Stimulated activated naive B cell treated with anti-CD40 and anti-IgM and Interleukin-4, amounts not matched to agents 10 μg/mL and 1 μg/mL and 100 μg/mL, for 72 hours (primary cell): ENCODE measurements at regions not wholly inside any gene's neighbourhood (a gene's known extent, or its start where the extent isn't known, plus 50 kb on each side); places are given as distances from the start of the nearest gene placed in this dataset.

Source experiments
- ATAC-seq, 2 donors: fragments of 150-1000 bp; cut with Tn5 transposase; replicated peaks; 2 replicates each; pipeline ENCODE4 v1.10.0; 2021; ENCODE audit warnings: moderate library complexity in 1 of 2
- DNase-seq: peaks from one replicate; pipeline ENCODE4 v3.0.0; 2021
- H3K27ac Mint-ChIP-seq: one replicate; pipeline ENCODE4 v1.8.0; 2022; ENCODE audit warnings: mild to moderate bottlenecking, mixed read lengths
- H3K27me3 Mint-ChIP-seq, 2 donors: one replicate each; pipeline ENCODE4 v1.8.0; 2022; ENCODE audit warnings: mixed read lengths in 2 of 2
- H3K36me3 Mint-ChIP-seq, 2 donors: one replicate each; pipeline ENCODE4 v1.8.0; 2022; ENCODE audit warnings: mixed read lengths in 2 of 2, mild to moderate bottlenecking in 1 of 2
- H3K4me1 Mint-ChIP-seq, 2 donors: one replicate each; pipeline ENCODE4 v1.8.0; 2022; ENCODE audit warnings: mixed read lengths in 2 of 2, mild to moderate bottlenecking in 1 of 2
- H3K4me3 Mint-ChIP-seq, 2 donors: one replicate each; pipeline ENCODE4 v1.8.0; 2022; ENCODE audit warnings: mild to moderate bottlenecking in 2 of 2, mixed read lengths in 2 of 2, moderate library complexity in 1 of 2
- H3K9me3 Mint-ChIP-seq, 2 donors: one replicate each; pipeline ENCODE4 v1.8.0; 2022; ENCODE audit warnings: mixed read lengths in 2 of 2, mild to moderate bottlenecking in 1 of 2

- no peak overlapping the region for H3K4me3 Mint-ChIP-seq
- H3K27ac Mint-ChIP-seq = no peak overlapping the region
- no peaks in the 10 kb centered on the region for H3K9me3 Mint-ChIP-seq
These were observed 333.8 kb downstream of the ZNF621 start for GRCh38 chr3:40858364-40859115.

GRCh38 chr3:40862946-40863345, 336.4 kb upstream of the CTNNB1 start:
- Mint-ChIP-seq H3K4me1 (no peaks in the 10 kb centered on the region), H3K4me3 (no peak overlapping the region), H3K36me3 (peaks cover 0 to 3% of the 10 kb centered on the region in 2 donors), H3K27ac (no peak overlapping the region), H3K27me3 (peaks cover 7 to 9% of the 10 kb centered on the region in 2 donors), H3K9me3 (peaks cover 7 to 8% of the 10 kb centered on the region in 2 donors)
- DNase-seq = no peak
- ATAC-seq = no peak

More at GRCh38 chr3:40858364-40859115, 333.8 kb downstream of the ZNF621 start:
- H3K27me3 Mint-ChIP-seq = peaks cover 5 to 6% of the 10 kb centered on the region in 2 donors
- H3K4me1 Mint-ChIP-seq = no peaks in the 10 kb centered on the region
- no peaks in the 10 kb centered on the region for H3K36me3 Mint-ChIP-seq
- ATAC-seq (no peak), DNase-seq (no peak)

GRCh38 chr3:40864146-40864782, 335.0 kb upstream of the CTNNB1 start:
- H3K27me3 Mint-ChIP-seq = peaks cover 7 to 9% of the 10 kb centered on the region in 2 donors
- no peak for DNase-seq
- no peak overlapping the region for H3K27ac Mint-ChIP-seq
- ATAC-seq = no peak
- no peak overlapping the region for H3K4me3 Mint-ChIP-seq
- H3K4me1 Mint-ChIP-seq = no peaks in the 10 kb centered on the region
- H3K36me3 Mint-ChIP-seq = peaks cover 0 to 3% of the 10 kb centered on the region in 2 donors
- H3K9me3 Mint-ChIP-seq = peaks cover 7 to 8% of the 10 kb centered on the region in 2 donors

GRCh38 chr3:40864915-40865314, 334.4 kb upstream of the CTNNB1 start:
- DNase-seq (no peak), ATAC-seq (no peak)
- Mint-ChIP-seq H3K4me3 (no peak overlapping the region), H3K9me3 (peaks cover 7 to 8% of the 10 kb centered on the region in 2 donors), H3K36me3 (peaks cover 0 to 3% of the 10 kb centered on the region in 2 donors), H3K4me1 (no peaks in the 10 kb centered on the region), H3K27me3 (peaks cover 7 to 9% of the 10 kb centered on the region in 2 donors), H3K27ac (no peak overlapping the region)

- peaks cover 0 to 3% of the 10 kb centered on the region in 2 donors for H3K36me3 Mint-ChIP-seq
- no peak overlapping the region for H3K4me3 Mint-ChIP-seq
- H3K27ac Mint-ChIP-seq = no peak overlapping the region
- H3K4me1 Mint-ChIP-seq = no peaks in the 10 kb centered on the region
- no peak for ATAC-seq
- H3K9me3 Mint-ChIP-seq = peaks cover 7 to 8% of the 10 kb centered on the region in 2 donors
- DNase-seq = no peak
- peaks cover 14 to 20% of the 10 kb centered on the region in 2 donors for H3K27me3 Mint-ChIP-seq
These were observed 331.5 kb upstream of the CTNNB1 start for GRCh38 chr3:40867797-40868196.

GRCh38 chr3:40869013-40869412, 330.3 kb upstream of the CTNNB1 start:
- no peaks in the 10 kb centered on the region for H3K4me1 Mint-ChIP-seq
- H3K4me3 Mint-ChIP-seq = no peak overlapping the region
- peaks cover 0 to 3% of the 10 kb centered on the region in 2 donors for H3K36me3 Mint-ChIP-seq
- no peak for ATAC-seq
- no peak for DNase-seq
- H3K9me3 Mint-ChIP-seq = peaks cover 7 to 8% of the 10 kb centered on the region in 2 donors
- peaks cover 9 to 17% of the 10 kb centered on the region in 2 donors for H3K27me3 Mint-ChIP-seq
- H3K27ac Mint-ChIP-seq = no peak overlapping the region

- DNase-seq (no peak), ATAC-seq (no peak)
- Mint-ChIP-seq H3K4me3 (no peak overlapping the region), H3K27ac (no peak overlapping the region), H3K9me3 (peaks cover 7 to 8% of the 10 kb centered on the region in 2 donors), H3K4me1 (no peaks in the 10 kb centered on the region), H3K27me3 (peaks cover 5 to 12% of the 10 kb centered on the region in 2 donors), H3K36me3 (peaks cover 0 to 3% of the 10 kb centered on the region in 2 donors)
These were observed 329.4 kb upstream of the CTNNB1 start for GRCh38 chr3:40869939-40870338.

- ATAC-seq = no peak
- no peaks in the 10 kb centered on the region for H3K4me1 Mint-ChIP-seq
- no peak overlapping the region for H3K27ac Mint-ChIP-seq
- H3K4me3 Mint-ChIP-seq = no peak overlapping the region
- no peaks in the 10 kb centered on the region for H3K36me3 Mint-ChIP-seq
- H3K27me3 Mint-ChIP-seq = peaks cover 5 to 12% of the 10 kb centered on the region in 2 donors
- no peak for DNase-seq
- H3K9me3 Mint-ChIP-seq = peaks cover 0 to 2% of the 10 kb centered on the region in 2 donors
These were observed 327.9 kb upstream of the CTNNB1 start for GRCh38 chr3:40871394-40871793.

- Mint-ChIP-seq H3K9me3 (no peaks in the 10 kb centered on the region), H3K27ac (no peak overlapping the region), H3K4me3 (no peak overlapping the region), H3K27me3 (peaks cover 5 to 12% of the 10 kb centered on the region in 2 donors), H3K4me1 (no peaks in the 10 kb centered on the region), H3K36me3 (no peaks in the 10 kb centered on the region)
- ATAC-seq (no peak), DNase-seq (no peak)
These were observed 326.9 kb upstream of the CTNNB1 start for GRCh38 chr3:40872258-40872920.

- Mint-ChIP-seq H3K4me1 (no peaks in the 10 kb centered on the region), H3K4me3 (no peak overlapping the region), H3K27ac (no peak overlapping the region), H3K27me3 (peaks cover 5 to 12% of the 10 kb centered on the region in 2 donors), H3K9me3 (no peaks in the 10 kb centered on the region), H3K36me3 (no peaks in the 10 kb centered on the region)
- no peak for ATAC-seq
- DNase-seq = no peak
These were observed 325.8 kb upstream of the CTNNB1 start for GRCh38 chr3:40873476-40873875.

GRCh38 chr3:40873934-40874699, 325.2 kb upstream of the CTNNB1 start:
- no peaks in the 10 kb centered on the region for H3K36me3 Mint-ChIP-seq
- DNase-seq = no peak
- no peak overlapping the region for H3K27ac Mint-ChIP-seq
- H3K4me1 Mint-ChIP-seq = no peaks in the 10 kb centered on the region
- H3K4me3 Mint-ChIP-seq = no peak overlapping the region
- no peaks in the 10 kb centered on the region for H3K9me3 Mint-ChIP-seq
- ATAC-seq = no peak
- H3K27me3 Mint-ChIP-seq = peaks cover 8 to 12% of the 10 kb centered on the region in 2 donors

- Mint-ChIP-seq H3K27me3 (peaks cover 8 to 10% of the 10 kb centered on the region in 2 donors), H3K36me3 (no peaks in the 10 kb centered on the region), H3K27ac (no peak overlapping the region), H3K4me3 (no peak overlapping the region), H3K9me3 (no peaks in the 10 kb centered on the region), H3K4me1 (no peaks in the 10 kb centered on the region)
- no peak for DNase-seq
- ATAC-seq = no peak
These were observed 323.7 kb upstream of the CTNNB1 start for GRCh38 chr3:40875581-40875980.

GRCh38 chr3:40876009-40876408, 323.3 kb upstream of the CTNNB1 start:
- H3K9me3 Mint-ChIP-seq = no peaks in the 10 kb centered on the region
- H3K27me3 Mint-ChIP-seq = peaks cover 4 to 6% of the 10 kb centered on the region in 2 donors
- ATAC-seq (no peak), DNase-seq (no peak)
- H3K27ac Mint-ChIP-seq = no peak overlapping the region
- H3K4me3 Mint-ChIP-seq = no peak overlapping the region
- no peaks in the 10 kb centered on the region for H3K36me3 Mint-ChIP-seq
- no peaks in the 10 kb centered on the region for H3K4me1 Mint-ChIP-seq

GRCh38 chr3:40876496-40876895, 322.8 kb upstream of the CTNNB1 start:
- H3K27me3 Mint-ChIP-seq = peaks cover under 1 to 4% of the 10 kb centered on the region in 2 donors
- H3K9me3 Mint-ChIP-seq = no peaks in the 10 kb centered on the region
- ATAC-seq = no peak
- H3K4me1 Mint-ChIP-seq = no peaks in the 10 kb centered on the region
- no peaks in the 10 kb centered on the region for H3K36me3 Mint-ChIP-seq
- H3K27ac Mint-ChIP-seq = no peak overlapping the region
- DNase-seq = no peak
- no peak overlapping the region for H3K4me3 Mint-ChIP-seq
